ENCODE measurements at regions not wholly inside any gene's neighbourhood (a gene's known extent, or its start where the extent isn't known, plus 50 kb on each side); places are given as distances from the start of the nearest gene placed in this dataset.

GRCh38 chr21:22981819-22982218 is 1983.6 kb downstream of the NCAM2 start:
- no peak for DNase-seq

GRCh38 chr21:22993144-22993543 is 1994.9 kb downstream of the NCAM2 start:
- peak; percentile 35 for DNase-seq

GRCh38 chr21:22993822-22994574 is 1995.8 kb downstream of the NCAM2 start:
- peak; percentile 77 for DNase-seq

- no peak for DNase-seq
These were observed 2005.7 kb downstream of the NCAM2 start for GRCh38 chr21:23003951-23004350.

GRCh38 chr21:23008601-23009202 is 2010.5 kb downstream of the NCAM2 start:
- no peak for DNase-seq

- no peak for DNase-seq
These were observed 2011.2 kb downstream of the NCAM2 start for GRCh38 chr21:23009360-23009759.

- no peak for DNase-seq
These were observed 2015.8 kb downstream of the NCAM2 start for GRCh38 chr21:23014021-23014420.

GRCh38 chr21:23016617-23017016 is 2018.4 kb downstream of the NCAM2 start:
- peak; percentile 11 for DNase-seq

- DNase-seq = no peak
These were observed 2019.8 kb downstream of the NCAM2 start for GRCh38 chr21:23017989-23018388.

GRCh38 chr21:23020969-23021368 is 2022.8 kb downstream of the NCAM2 start:
- DNase-seq = no peak

- no peak for DNase-seq
These were observed 2023.3 kb downstream of the NCAM2 start for GRCh38 chr21:23021481-23021880.

GRCh38 chr21:23026878-23027277 is 2028.7 kb downstream of the NCAM2 start:
- DNase-seq = no peak

GRCh38 chr21:23039846-23040245 is 2041.6 kb downstream of the NCAM2 start:
- no peak for DNase-seq

- DNase-seq = no peak
These were observed 2047.7 kb downstream of the NCAM2 start for GRCh38 chr21:23045955-23046354.

GRCh38 chr21:23067672-23068071 is 2069.5 kb downstream of the NCAM2 start:
- no peak for DNase-seq

GRCh38 chr21:23083242-23083641 is 2085.0 kb downstream of the NCAM2 start:
- no peak for DNase-seq

GRCh38 chr21:23093259-23093658 is 2095.1 kb downstream of the NCAM2 start:
- DNase-seq = no peak

- no peak for DNase-seq
These were observed 2101.0 kb downstream of the NCAM2 start for GRCh38 chr21:23099185-23099584.

GRCh38 chr21:23101111-23101510 is 2102.9 kb downstream of the NCAM2 start:
- DNase-seq = no peak

- DNase-seq = no peak
These were observed 2110.3 kb downstream of the NCAM2 start for GRCh38 chr21:23108533-23108932.

- no peak for DNase-seq
These were observed 2112.9 kb downstream of the NCAM2 start for GRCh38 chr21:23111070-23111600.

- no peak for DNase-seq
These were observed 2121.3 kb downstream of the NCAM2 start for GRCh38 chr21:23119491-23119890.

GRCh38 chr21:23127973-23128372 is 2129.8 kb downstream of the NCAM2 start:
- no peak for DNase-seq

GRCh38 chr21:23130308-23130707 is 2132.1 kb downstream of the NCAM2 start:
- no peak for DNase-seq

- no peak for DNase-seq
These were observed 2133.0 kb downstream of the NCAM2 start for GRCh38 chr21:23131177-23131576.
